ENCODE measurements at regions not wholly inside any gene's neighbourhood (a gene's known extent, or its start where the extent isn't known, plus 50 kb on each side); places are given as distances from the start of the nearest gene placed in this dataset.
"Not testable (repeated sequence)": the region's sequence is repeated elsewhere in the genome, so short reads cannot be mapped to it uniquely, and the experiment has no call there.

DNA sequence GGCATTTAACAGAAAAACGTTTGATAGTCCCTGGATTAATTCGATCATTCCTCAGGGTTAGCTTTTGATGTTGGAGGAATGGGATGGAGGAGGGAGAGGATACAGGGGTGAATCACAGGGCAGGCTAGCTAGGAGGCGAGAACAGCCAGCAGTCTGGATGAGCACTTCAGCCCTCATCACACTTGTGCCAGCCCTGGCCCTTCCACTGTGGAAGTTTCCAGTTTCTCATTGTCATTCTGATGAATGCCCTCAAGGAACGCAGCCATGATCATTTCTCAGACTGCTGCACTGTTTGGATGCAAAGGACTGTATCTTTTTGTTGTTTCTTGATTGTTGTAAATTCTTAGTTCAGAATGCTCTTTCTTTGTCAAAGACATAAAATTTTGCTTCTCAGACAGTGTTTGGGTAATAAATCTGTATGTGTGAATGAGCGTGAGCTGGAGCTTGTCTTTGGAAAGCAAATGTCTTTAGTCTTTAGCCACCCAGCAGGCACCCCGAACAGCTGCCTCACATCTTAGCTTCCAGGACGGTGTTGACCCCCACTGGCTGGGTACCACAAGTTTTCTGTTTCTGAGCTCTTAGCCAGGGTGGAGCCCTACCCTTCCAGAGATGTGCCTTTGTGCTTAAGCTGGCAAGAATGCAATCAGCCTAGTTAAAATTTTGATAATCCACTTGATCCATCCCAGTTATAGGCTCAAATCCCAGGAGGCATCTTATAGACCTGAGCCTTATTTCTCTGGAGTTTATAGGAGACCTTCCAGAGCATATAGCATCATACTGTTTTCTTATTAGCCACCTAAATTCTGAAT, 121.1 kb downstream of the PDCD6IP start:
- DNase-seq, result no peak

DNA sequence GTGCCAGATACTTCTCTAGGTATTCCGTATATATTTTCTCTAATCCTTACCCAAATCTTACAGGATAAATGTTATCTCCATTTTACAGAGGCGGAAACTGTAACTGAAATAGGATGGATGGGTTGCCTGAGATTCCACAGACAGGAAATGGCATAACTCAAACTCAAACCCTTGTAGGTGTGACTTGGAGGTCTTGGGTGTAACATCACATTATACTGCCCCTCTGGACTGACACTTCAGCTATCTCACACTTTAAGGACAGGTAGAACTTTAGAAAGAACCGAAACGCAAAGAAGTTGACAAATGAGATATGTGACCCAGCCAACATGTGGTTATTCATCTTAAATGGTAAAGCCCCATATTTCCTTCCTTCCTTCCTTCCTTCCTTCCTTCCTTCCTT, 122.1 kb downstream of the PDCD6IP start:
- no peak for DNase-seq

DNA sequence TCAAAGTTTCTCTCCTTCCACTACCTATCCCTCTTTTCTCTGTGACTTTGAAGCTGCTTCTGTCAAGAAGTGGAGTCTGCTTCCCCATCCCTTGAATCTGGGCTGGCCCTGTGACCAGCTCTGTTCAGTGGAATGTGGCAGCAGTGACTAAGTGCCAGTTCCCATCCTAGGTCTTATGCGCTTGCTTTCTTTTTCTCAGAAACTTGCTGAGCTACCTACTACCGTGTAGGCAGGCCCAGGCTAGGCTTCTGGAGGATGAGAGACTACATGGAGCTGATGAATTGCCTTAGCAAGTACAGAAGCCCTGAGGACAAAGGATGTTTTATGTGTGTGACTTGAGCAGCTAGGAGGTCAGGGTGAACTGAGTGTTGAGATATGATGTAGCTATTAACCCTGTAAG, 123.2 kb downstream of the PDCD6IP start:
- DNase-seq, result no peak

DNA sequence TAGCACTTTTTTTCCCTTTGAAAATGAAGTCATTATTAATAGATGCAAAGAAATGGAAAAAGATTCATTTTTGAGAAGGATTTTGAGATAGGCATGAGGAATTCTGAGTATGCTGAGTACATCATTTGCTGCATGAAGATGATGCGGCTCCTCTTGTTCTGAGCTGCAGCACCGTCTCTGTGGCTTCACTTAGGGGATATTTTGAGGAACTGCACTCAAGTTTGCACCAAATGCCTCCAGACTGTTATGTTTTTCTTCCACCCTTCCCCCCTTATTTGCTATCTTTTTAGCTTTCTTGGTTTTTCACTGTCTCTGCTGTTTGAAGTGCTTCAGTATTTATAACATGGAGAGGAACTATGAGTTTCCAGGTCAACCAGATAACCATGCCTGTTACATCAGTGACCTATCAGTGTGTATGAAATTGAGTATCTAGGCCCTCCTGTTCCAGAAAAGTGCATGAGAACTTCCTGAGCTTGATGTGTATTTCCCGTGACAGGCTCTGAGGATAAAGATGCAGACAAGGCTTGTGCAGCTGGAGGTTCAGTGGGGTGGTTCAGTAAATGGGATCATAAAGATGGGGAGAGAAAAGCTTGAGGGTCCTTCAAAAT, 128.7 kb downstream of the PDCD6IP start:
- no peak for DNase-seq

DNA sequence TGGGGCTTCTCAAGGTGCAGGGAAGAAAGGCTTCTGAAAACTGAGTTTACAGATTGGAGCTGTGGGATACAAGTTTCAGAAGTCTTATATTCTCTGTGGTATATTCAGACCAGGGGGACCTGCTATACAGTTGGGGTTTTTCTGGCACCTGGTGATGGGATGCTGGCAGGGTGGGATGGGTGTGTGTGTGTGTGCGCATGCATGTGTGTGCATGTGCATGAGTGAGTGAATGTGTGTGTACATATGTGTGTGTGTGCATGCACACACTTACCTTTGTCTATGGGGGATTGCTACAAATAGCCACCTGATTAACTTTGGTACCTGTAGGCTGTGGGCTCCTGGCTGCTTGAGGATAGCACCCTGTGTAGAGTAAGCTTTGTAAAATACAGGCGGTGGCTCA, 131.4 kb downstream of the PDCD6IP start:
- DNase-seq, result no peak

DNA sequence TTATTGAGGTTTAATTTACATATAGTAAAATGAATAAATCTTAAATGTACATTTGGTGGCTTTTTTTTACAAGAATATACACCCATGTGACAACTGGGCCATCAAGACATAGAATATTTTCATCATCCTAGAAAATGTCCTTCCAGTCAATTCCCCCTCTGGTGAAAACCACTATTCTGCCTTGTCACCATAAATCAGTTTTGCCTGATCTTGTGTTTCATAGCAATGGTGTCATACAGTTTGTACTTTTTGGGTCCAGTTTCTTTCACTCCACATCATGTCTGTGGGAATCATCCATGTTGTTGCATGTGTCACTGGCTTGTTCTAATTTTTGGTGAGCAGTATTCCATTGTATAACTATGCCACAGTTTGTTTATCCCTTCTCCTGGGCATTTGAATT, 133.1 kb downstream of the PDCD6IP start:
- DNase-seq, result no peak

DNA sequence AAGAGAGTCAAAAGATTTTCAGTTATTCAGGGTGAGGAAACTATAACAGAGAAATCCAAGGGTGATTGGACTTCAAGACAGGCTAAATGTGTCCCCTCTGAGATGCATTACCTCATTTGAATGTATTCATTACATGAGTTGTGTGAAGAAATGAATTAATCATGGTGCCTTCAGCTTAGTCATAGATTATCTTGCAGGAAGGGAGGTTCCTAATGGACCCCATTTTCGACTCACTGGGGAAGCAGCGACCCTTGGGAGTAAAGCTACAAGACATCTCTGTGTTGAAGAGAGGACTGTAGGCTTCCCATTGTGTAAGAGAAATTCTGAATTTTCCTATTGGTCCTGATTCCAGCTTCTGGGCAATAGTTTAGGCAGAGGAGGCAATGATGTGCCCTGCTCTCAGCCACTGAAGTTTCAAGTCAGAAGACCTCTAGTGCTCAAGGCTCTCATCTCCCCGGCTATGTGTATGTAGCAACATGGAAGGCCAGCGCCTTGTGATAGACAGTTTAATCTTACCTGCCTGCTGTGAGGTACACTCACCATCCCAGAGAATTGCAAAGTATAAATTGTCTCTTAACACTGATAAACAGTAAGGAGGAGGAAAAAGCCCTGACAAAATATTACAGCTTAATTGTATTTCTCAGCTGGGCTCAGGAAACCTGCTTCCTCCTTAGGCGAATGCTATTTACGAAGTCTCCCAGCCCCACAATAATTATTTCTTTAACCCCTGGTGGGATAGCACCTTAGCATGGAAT, 133.8 kb downstream of the PDCD6IP start:
- no peak for DNase-seq

DNA sequence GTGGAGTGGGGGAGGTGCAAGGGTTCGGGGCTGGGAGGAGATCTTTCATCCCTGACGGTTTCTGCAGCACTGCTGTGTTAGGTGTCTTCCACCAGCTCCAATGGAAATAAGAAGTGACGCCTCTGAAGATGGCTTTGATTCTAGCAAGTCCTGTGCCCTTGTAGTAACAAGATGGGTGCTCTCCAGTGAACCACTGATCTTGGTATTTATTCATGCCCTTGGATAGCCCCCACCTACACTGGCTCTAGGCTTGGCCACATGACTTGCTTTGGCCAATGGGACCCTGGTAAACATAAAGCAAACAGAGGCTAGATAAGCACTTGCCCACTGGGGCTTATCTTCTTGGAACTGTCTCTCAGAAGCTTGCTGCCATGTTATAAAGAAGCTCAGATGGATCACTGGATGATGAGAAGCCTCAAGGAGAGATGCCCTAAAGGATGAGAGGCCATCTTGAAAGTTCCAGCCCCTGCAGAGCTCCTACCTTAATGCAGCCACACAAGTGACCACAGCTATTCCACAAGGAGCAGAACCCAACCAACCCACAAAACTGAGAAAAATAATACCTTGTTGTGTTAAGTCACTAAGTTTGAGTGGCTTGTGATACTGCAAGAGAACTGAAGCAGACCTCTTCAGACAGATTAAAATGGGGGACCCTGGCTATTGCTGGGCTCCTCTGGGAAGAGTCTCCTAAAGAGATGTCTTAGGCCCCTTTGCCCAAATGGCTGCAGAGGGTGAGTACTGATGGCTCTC, 137.9 kb downstream of the PDCD6IP start:
- DNase-seq, result no peak

DNA sequence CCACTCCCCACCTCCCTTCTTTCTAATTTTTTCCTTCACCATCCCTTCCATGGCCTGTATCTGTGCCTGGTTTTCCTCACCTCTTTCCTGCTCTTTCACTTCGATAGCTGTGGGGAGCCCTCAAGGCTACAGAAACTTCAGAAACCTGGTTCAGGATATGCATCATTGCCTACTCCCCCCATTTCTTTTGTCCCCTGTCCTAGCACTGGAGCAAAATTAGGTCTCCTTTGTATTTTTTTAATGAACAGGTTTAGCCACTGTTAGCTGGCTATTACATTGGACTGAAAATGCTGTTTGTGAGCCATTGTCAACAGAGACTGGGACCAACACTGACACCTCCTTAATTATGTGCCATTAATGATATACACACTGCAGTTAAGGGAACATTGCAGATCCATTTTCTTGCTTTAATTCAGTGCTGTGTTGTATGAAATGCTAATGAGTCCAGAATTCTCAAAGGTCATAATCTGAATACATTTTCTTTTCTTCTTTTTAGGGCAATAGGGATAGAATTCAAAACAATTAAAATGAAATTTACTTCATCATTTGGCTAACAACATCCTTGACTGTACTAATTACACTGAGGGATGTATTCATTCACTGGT, 138.6 kb downstream of the PDCD6IP start:
- DNase-seq, result no peak

DNA sequence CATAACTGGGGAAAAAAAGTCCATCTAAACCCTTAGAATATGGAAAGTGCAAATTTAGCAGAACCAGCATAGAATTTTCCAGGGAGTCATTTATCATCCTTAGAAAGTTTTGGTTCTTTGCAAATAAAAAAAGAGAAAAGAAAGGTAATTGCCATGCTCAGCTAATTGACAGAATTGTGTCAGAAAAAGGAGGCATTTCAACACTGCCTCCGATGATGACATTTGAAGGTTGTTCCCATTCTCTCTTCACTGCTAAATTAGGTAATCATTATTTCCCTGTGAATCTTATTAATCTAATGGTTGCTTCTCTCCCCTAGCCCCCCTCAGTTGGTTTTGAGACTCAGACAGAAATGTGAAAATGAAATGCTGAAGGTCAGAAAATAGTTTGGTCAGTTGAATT, 139.2 kb downstream of the PDCD6IP start:
- DNase-seq, result no peak

DNA sequence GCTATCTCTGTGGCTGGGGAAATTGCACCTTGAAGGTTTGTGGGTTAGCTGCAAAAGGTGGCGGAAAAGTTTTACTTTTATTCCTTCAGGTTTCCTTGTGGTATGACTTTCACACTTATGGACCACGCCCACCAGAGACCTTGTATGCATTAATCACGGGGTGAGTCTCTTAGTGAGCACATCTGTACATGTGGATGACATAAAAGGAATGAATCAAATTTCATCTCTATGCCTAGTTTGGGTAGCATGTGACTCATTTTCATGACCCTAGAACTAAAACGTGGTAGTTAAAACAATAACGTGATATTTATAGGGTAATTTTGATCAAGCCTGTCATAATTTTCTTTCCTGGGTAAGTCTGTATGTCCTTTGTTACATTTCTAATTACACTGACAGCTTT, 141.7 kb downstream of the PDCD6IP start:
- no peak for DNase-seq

DNA sequence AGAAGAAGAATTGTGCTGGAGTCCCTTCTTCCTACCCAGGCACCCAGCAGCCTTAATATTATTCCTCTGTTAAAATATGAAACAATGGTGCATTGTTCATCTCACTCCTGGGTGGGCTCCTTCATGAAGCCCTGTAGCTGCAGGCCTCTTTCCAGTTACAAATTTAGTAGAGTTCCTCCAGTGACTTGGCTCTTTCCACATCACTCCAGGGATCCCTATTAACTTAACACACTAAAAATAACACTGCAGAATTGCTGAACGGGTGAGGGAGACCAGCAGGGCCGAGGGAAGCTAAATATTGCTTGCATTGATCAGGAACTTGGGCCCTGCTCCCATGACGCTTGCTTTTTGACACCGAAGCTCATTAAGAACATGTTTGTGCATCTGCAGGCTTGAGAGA, 142.3 kb downstream of the PDCD6IP start:
- DNase-seq, result no peak

DNA sequence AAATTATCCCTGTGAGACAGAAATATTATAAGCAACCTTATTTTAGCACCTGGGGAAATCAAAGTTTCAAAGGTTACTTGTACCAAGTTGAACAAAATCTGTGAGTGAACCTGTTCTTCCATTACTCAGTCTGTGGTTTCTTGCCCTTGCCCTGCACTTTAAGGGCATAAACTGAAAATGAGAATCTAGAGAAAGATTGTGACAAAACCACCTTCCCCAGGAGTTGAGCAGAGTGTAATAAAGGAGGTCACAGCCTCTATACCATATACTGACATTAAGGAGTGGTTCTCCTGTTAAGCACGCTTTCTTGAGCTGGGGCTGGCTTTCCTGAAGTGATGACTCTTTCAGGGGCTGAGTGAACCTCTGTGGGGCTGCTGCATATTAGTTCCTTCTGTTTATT, 143.4 kb downstream of the PDCD6IP start:
- DNase-seq, result no peak

DNA sequence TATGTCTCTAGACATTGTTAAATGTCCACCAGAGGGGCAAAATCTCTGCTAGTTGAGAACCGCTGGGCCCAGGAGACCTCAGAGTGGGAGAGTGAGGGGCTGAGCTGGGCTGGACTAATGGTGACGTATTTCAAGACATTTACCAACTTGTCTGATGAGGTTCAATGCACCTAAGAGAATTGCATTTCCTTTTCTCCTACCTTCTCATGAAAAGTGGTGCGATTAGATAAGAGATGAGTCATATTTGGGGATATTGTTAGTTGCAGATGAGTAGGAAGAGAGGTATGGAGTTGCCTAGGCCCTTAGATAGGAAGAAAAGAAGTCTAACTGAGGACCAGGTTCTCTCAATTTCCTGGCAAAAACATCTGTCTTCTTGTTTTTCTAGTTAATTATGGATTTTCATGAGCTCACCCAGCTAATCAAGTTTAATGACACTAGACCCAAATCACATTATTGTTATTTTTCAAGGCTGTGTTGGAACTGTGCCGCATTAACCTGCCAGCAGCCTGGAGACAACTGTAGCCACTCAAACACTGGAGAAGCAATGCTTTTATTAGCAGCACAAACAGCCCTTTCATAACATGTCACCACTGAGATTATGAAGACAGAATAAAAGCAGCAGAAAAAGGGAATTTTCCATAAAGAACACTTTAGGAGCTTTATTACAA, 144.2 kb downstream of the PDCD6IP start:
- no peak for DNase-seq

DNA sequence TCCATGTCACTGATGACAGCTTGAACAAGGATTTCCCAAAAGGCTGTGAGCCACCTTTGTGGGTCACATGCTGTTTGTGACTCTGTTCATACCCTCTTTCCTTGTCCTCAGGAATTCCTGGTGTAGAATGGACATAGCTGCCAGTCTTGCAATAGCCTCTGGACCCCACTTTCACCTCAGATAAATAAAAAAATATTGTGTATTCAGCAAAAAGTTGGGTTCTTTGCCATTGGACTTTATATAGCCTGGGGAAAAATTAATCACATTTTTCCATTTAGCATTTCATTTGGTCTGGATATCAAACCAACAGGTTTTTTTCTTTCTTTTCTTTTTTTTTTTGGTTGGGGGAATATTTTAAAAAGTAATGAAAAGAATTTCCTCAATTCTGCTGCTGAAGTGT, 144.8 kb downstream of the PDCD6IP start:
- DNase-seq, result no peak

DNA sequence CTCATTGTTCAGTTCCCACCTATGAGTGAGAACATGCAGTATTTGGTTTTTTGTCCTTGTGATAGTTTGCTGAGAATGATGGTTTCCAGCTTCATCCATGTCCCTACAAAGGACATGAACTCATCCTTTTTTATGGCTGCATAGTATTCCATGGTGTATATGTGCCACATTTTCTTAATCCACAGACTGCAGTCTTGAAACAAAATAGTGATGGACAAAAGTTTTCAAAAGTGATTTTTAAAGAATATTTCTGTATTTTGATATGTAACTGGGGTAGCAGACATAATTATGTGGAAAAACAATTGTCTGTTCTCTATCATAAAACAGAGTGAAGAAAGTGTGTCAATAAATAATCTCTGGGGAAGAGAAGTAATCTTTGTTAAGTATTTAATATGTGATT, 148.2 kb downstream of the PDCD6IP start:
- DNase-seq, result not testable (repeated sequence)

DNA sequence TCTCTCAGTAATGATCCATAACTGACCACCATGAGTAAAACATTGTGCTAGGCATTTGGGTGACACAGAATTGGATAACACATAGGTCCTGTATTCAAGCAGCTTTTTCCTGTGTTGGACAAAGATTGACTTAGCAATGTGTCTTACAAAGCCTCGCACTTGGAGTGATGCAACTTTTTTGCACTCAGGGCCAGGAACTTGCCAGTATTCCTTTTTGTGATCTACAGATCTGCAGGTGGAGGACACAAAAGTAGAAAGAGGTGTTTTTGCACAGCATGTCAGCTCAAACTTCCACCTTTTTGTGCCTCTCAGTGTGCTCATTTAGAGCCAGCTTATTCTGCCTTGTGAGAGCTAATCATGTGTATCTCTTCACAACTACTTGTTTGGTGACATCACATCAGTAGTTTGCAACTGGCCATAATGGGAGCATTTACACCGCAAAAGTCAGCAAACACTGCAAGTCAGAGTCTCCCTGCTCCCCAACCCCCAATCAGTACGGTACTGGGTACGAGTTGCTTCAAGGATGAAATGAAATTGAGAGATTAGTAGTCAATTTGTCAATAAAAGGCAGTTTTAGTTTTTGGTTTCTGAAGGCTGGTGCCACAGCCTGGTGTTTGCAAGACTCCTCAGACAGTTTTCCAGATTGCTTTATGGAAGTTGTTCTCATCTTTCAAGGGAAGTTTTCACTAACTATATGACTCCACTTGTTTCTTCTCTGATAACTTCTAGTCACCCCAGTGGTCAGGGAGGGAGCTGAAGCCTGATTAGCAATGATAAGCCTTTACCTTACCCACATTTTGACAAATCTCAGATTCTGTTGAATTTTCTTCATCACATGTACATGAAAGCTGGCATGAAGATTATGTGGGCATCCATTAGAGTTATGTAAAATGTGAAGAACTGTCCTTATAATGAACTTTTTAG, 149.1 kb downstream of the PDCD6IP start:
- DNase-seq, result no peak

DNA sequence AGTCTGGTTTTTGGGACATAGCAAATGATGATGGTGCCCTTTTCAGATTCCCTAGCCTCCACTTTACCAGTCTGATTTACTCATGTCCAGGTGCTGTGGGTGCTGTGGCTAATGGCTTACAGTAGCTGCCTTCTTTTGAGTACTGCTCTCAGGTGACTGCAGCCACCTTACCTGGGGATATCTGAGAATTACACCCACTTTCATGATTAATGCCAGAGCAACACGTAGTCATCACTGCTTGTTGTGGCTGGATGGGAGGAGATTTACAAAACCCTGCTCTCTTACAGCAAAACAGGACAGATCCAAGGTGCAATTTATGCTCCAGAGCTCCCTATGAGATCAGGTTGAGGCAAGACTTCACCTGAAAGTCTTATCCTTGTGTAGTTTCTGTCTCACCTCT, 150.6 kb downstream of the PDCD6IP start:
- no peak for DNase-seq

DNA sequence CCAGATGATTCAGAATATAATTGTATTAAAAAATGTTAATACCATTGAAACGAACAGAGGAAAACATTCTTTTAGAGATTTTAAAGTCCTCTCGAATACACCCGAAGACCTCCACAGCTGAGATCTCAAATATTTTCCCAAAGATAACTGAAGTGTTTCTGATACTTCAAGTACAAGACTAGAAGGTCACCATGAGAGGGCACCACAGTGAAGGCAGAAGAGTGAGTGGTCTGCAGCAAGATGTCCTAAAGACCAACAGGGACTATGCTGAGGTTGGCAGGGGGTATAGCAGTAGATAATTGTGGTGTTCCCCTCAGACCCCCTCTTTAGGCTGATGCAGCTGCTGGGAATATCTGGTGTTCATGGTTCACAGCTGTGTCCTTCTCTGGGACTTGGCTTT, 156.5 kb downstream of the PDCD6IP start:
- no peak for DNase-seq

DNA sequence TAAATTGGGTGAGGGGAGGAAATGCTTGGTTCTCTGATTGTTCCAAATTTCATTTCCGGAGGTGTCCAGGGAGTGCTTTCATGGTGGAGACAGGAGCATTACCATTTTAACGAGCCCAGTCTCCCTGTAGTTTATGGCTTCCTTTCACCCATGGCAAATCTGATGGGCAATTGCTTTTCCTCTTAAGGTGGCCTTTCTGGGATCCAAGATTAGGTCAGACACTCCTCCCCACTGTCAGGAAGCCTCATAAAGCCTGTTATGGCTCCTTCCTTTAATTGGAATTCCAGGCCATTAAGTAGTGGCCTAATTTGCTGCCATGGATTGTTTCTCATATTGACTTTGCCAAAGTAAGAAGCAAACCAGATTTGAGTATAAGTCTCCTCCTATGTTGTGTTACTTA, 157.8 kb downstream of the PDCD6IP start:
- DNase-seq, result no peak

DNA sequence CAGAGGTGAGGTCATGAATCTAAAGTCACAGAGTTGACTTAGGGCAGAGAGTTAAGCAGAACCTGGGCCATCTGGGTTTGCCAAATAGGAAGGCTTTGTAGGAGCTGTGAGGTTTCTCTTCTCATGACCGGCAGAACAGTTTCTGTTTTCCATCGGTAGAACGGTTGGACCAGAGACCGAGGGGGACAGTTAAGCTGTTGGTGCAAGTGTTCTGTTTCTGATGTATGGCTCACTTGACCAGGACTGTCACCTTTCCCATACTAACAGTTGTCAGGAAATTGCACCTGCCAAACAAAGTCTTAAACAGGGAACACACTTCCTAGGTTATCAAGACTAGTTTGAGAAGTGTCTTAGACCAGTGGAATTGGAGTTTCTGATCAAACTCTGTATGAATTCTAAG, 158.3 kb downstream of the PDCD6IP start:
- no peak for DNase-seq
